ENCODE measurements at regions not wholly inside any gene's neighbourhood (a gene's known extent, or its start where the extent isn't known, plus 50 kb on each side); places are given as distances from the start of the nearest gene placed in this dataset.

- no peak overlapping the region for H3K4me3 ChIP-seq
- ATAC-seq: no peak
- 68% methylated on average over 17 of the region's 17 CpGs for WGBS (ENCODE audit: insufficient coverage, insufficient replicate concordance, low lambda C conversion rate, missing lambda C conversion rate)
- no peaks in the 10 kb centered on the region for H3K36me3 ChIP-seq (ENCODE audit: control insufficient read depth in 2 of 2, insufficient read depth in 2 of 2, low read length in 1 of 2)
- no peaks in the 10 kb centered on the region for H4K20me1 ChIP-seq (ENCODE audit: control insufficient read depth, insufficient read depth)
- no peaks in the 10 kb centered on the region for H3K79me2 ChIP-seq (ENCODE audit: control insufficient read depth, insufficient read depth, low read length)
- CTCF ChIA-PET: no interaction called here
- no peaks in the 10 kb centered on the region; a peak in 1 of 4 replicates for H3K27me3 ChIP-seq (replicated peaks in 1 of 2; ENCODE audit: control insufficient read depth in 2 of 2, insufficient read depth in 2 of 2, low read length in 1 of 2)
- RAD21 ChIA-PET (ENCODE audit: unreplicated experiment): no interaction called here
- no peak overlapping the region for H3K9ac ChIP-seq (ENCODE audit: control insufficient read depth, insufficient read depth, low read length)
- peaks cover 2% of the 10 kb centered on the region; the same call in 1 of the 3 replicates for H3K9me3 ChIP-seq (replicated peaks; ENCODE audit: control insufficient read depth, insufficient read depth, low read length)
- SMC1A ChIA-PET (ENCODE audit: uncharacterized antibody, unreplicated experiment): no interaction called here
- FAIRE-seq: no peak
- H3K27ac ChIP-seq (ENCODE audit: control insufficient read depth, insufficient read depth): no peak overlapping the region
- DNase-seq (ENCODE audit: low read depth, low spot score): no peak
- in situ Hi-C loops (cut with MboI) (no loop called here), intact Hi-C loops (cut with micrococcal nuclease; ENCODE audit: unreplicated experiment) (no loop called here)
- no peaks in the 10 kb centered on the region for H3K4me1 ChIP-seq (ENCODE audit: control insufficient read depth, insufficient read depth, low read length)
- POLR2A ChIA-PET: no interaction called here
- no peak overlapping the region for H2AFZ ChIP-seq (ENCODE audit: control insufficient read depth, low read depth, low read length)
- no TSS peak for BruUV-seq (replicated peaks)
- no peak overlapping the region for H3K4me2 ChIP-seq (ENCODE audit: control insufficient read depth, insufficient read depth)
- TF ChIP-seq ZNF687 (IDR thresholded peaks at IDR 0.05): no peak
- no peak for TF ChIP-seq CHD2 (IDR thresholded peaks at IDR 0.05; ENCODE audit: borderline replicate concordance, low read depth, low read length)
- TF ChIP-seq SP1 (IDR thresholded peaks at IDR 0.05; ENCODE audit: low read depth, low read length): no peak
- no peak for TF ChIP-seq BACH1 (IDR thresholded peaks at IDR 0.05; ENCODE audit: borderline replicate concordance)
- no peak for TF ChIP-seq SKIL (IDR thresholded peaks at IDR 0.05; ENCODE audit: low read depth, poor library complexity, severe bottlenecking)
- no peak for TF ChIP-seq SREBF2 (IDR thresholded peaks at IDR 0.05; ENCODE audit: low read length)
- TF ChIP-seq SMC3 (IDR thresholded peaks at IDR 0.05; ENCODE audit: borderline replicate concordance, low read length): no peak
- no peak for TF ChIP-seq TBL1XR1 (IDR thresholded peaks at IDR 0.05; ENCODE audit: low read depth, low read length)
- no peak for TF ChIP-seq IRF4 (IDR thresholded peaks at IDR 0.05; ENCODE audit: low read depth, low read length)
Observed at GRCh38 chr13:40477623-40478608, 188.5 kb downstream of the FOXO1 start.
